B cell (primary cell): ENCODE measurements at regions not wholly inside any gene's neighbourhood (a gene's known extent, or its start where the extent isn't known, plus 50 kb on each side); places are given as distances from the start of the nearest gene placed in this dataset.

Experiments
- ATAC-seq: fragments of 200-7000 bp; cut with Tn5 transposase; one replicate; pipeline ENCODE4 v1.10.0; 2021; ENCODE audit warnings: low read depth, mild to moderate bottlenecking, moderate number of reproducible peaks, moderate library complexity
- CTCF ChIA-PET: fragments of 350-600 bp; sonication (Branson Sonifier 250); formaldehyde crosslinking; loops from one replicate; lab custom pipeline; 2021; ENCODE audit warnings: antibody characterized with exemption, inconsistent platforms; lab: Charles Lee
- POLR2A ChIA-PET: fragments of 350-600 bp; sonication (Branson Sonifier 250); formaldehyde crosslinking; loops from one replicate; lab custom pipeline; 2021; ENCODE audit warnings: antibody characterized with exemption; lab: Charles Lee
- DNase-seq: peaks from one replicate; pipeline ENCODE4 v3.0.0; 2013
- H2AFZ ChIP-seq: 2 replicates; pipeline ENCODE4 v1.6.1; 2012; ENCODE audit warnings: mild to moderate bottlenecking, low read depth, low read length; ENCODE audit not compliant: insufficient read depth, poor library complexity, severe bottlenecking
- H3K27ac ChIP-seq, 2 donors: 1 replicate in 1 of 2; 2 replicates in 1 of 2; pipeline ENCODE4 v1.5.1; 2012 to 2013; ENCODE audit warnings: low read length in 2 of 2, mild to moderate bottlenecking in 2 of 2, moderate library complexity in 1 of 2
- H3K27me3 ChIP-seq, 4 experiments: fragments of 200-600 bp in 1 of 4; sonication (generic) in 1 of 4; replicated peaks in 1 of 4; 1 replicate in 2 of 4; 2 replicates in 2 of 4; pipeline versions ENCODE4 v1.6.1 to v1.7.0; 2013 to 2016; ENCODE audit warnings: low read length in 3 of 4, mild to moderate bottlenecking in 2 of 4, mixed read lengths in 1 of 4, moderate library complexity in 1 of 4; ENCODE audit not compliant: insufficient read depth in 4 of 4, control insufficient read depth in 3 of 4; ENCODE audit errors: control extremely low read depth in 1 of 4
- H3K36me3 ChIP-seq, 2 experiments: replicated peaks in 1 of 2; 1 replicate in 1 of 2; 2 replicates in 1 of 2; pipeline versions ENCODE4 v1.6.1 to v1.7.1; 2013; ENCODE audit warnings: low read length in 1 of 2; ENCODE audit not compliant: insufficient read depth in 2 of 2, control insufficient read depth in 1 of 2; ENCODE audit errors: control extremely low read depth in 1 of 2, extremely low read depth in 1 of 2
- H3K4me1 ChIP-seq, 2 donors: fragments of 200-600 bp in 1 of 2; sonication (generic) in 1 of 2; 1 replicate in 1 of 2; 2 replicates in 1 of 2; pipeline versions ENCODE4 v1.5.1 to v1.6.1; 2013 to 2017; ENCODE audit warnings: low read length in 2 of 2; ENCODE audit not compliant: control insufficient read depth in 2 of 2, insufficient read depth in 2 of 2
- H3K4me2 ChIP-seq: replicated peaks from 2 replicates; pipeline ENCODE3; 2012; ENCODE audit warnings: mild to moderate bottlenecking, low read depth, low read length; ENCODE audit not compliant: poor library complexity, severe bottlenecking
- H3K4me3 ChIP-seq, 5 experiments: fragments of 200-600 bp in 1 of 5; sonication (generic) in 1 of 5; 1 replicate in 3 of 5; 2 replicates in 2 of 5; pipeline versions ENCODE4 v1.5.1 to v1.7.0; 2011 to 2016; ENCODE audit warnings: low read length in 4 of 5, mild to moderate bottlenecking in 4 of 5, low read depth in 2 of 5, control low read depth in 1 of 5, moderate library complexity in 1 of 5; ENCODE audit not compliant: insufficient read depth in 1 of 5; ENCODE audit errors: control extremely low read depth in 1 of 5, extremely low read depth in 1 of 5
- H3K79me2 ChIP-seq: fragments of 200-600 bp; sonication (generic); one replicate; pipeline ENCODE4 v1.6.0; 2016; ENCODE audit warnings: low read length; ENCODE audit not compliant: control insufficient read depth, insufficient read depth
- H3K9ac ChIP-seq: fragments of 200-600 bp; sonication (generic); 2 replicates; pipeline ENCODE4 v1.6.1; 2017; ENCODE audit warnings: mild to moderate bottlenecking, low read length, moderate library complexity
- H3K9me3 ChIP-seq, 3 donors: one replicate each; pipeline versions ENCODE4 v1.6.1 to v1.7.1; 2013; ENCODE audit warnings: low read length in 2 of 3; ENCODE audit not compliant: control insufficient read depth in 2 of 3, insufficient read depth in 1 of 3; ENCODE audit errors: control extremely low read depth in 1 of 3
- H4K20me1 ChIP-seq: 2 replicates; pipeline ENCODE4 v1.6.0; 2012; ENCODE audit warnings: mild to moderate bottlenecking, low read length; ENCODE audit not compliant: insufficient read depth, control insufficient read depth, poor library complexity, severe bottlenecking
- H3K27ac Mint-ChIP-seq: one replicate; pipeline ENCODE4 v1.8.0; 2021; ENCODE audit warnings: mixed read lengths
- H3K27me3 Mint-ChIP-seq: one replicate; pipeline ENCODE4 v1.8.0; 2021; ENCODE audit warnings: mixed read lengths
- H3K4me1 Mint-ChIP-seq: one replicate; pipeline ENCODE4 v1.8.0; 2021; ENCODE audit warnings: mixed read lengths
- H3K4me3 Mint-ChIP-seq: one replicate; pipeline ENCODE4 v1.8.0; 2021; ENCODE audit warnings: mixed read lengths
- H3K9me3 Mint-ChIP-seq: one replicate; pipeline ENCODE4 v1.8.0; 2022; ENCODE audit warnings: mixed read lengths; ENCODE audit not compliant: insufficient read depth
- CTCF ChIP-seq: fragments of 200-600 bp; IDR thresholded peaks from one replicate; pipeline ENCODE4 v1.8.0; 2022; ENCODE audit warnings: antibody characterized with exemption, mild to moderate bottlenecking
- EZH2 ChIP-seq: IDR thresholded peaks from 2 replicates; pipeline ENCODE4 v1.6.1; 2012; ENCODE audit warnings: borderline replicate concordance, low read depth, mild to moderate bottlenecking, moderate library complexity, low read length; ENCODE audit not compliant: insufficient read depth, poor library complexity, severe bottlenecking
- WGBS: methylation state at CpG from one replicate; pipeline ENCODE4 v1.1.5; 2013; ENCODE audit warnings: missing lambda C conversion rate; ENCODE audit not compliant: insufficient coverage; 5-methylcytosine and 5-hydroxymethylcytosine counted together
- intact Hi-C: fragments of 100-400 bp; cut with micrococcal nuclease; formaldehyde crosslinking; loops from one replicate; pipeline ENCODE4 v1.10.0; 2022

GRCh38 chr7:17721736-17722285 is 218.5 kb downstream of the SNX13 start:
- H3K27me3 Mint-ChIP-seq, result peaks cover 6% of the 10 kb centered on the region
- Histone ChIP-seq H3K27ac (no peak overlapping the region), H3K4me1 (no peaks in the 10 kb centered on the region), H3K36me3 (no peaks in the 10 kb centered on the region), H3K9me3 (no peaks in the 10 kb centered on the region), H3K9ac (no peak overlapping the region), H3K27me3 (no peaks in the 10 kb centered on the region), H2AFZ (no peak overlapping the region), H3K4me2 (no peak overlapping the region), H3K4me3 (no peak overlapping the region), H3K79me2 (no peaks in the 10 kb centered on the region), H4K20me1 (no peaks in the 10 kb centered on the region)
- H3K4me3 Mint-ChIP-seq, result no peak overlapping the region
- ChIA-PET POLR2A (no interaction called here), CTCF (no interaction called here)
- H3K9me3 Mint-ChIP-seq, result no peaks in the 10 kb centered on the region
- H3K4me1 Mint-ChIP-seq, result no peaks in the 10 kb centered on the region
- ATAC-seq (no peak), DNase-seq (no peak)
- H3K27ac Mint-ChIP-seq, result no peak overlapping the region
- intact Hi-C loops, result no loop called here
- TF ChIP-seq EZH2 (no peak), CTCF (no peak)

GRCh38 chr7:17722798-17723197 is 217.5 kb downstream of the SNX13 start:
- Mint-ChIP-seq H3K27me3 (peaks cover 6% of the 10 kb centered on the region), H3K9me3 (no peaks in the 10 kb centered on the region)
- no peaks in the 10 kb centered on the region for H3K27me3 ChIP-seq

More at GRCh38 chr7:17722798-17723197, 217.5 kb downstream of the SNX13 start:
- H3K27ac ChIP-seq, result no peak overlapping the region
- H3K4me2 ChIP-seq, result no peak overlapping the region
- no peaks in the 10 kb centered on the region for H3K4me1 ChIP-seq
- H3K9me3 ChIP-seq, result no peaks in the 10 kb centered on the region
- H3K4me1 Mint-ChIP-seq, result no peaks in the 10 kb centered on the region
- POLR2A ChIA-PET, result no interaction called here
- H3K4me3 Mint-ChIP-seq, result no peak overlapping the region
- H2AFZ ChIP-seq, result no peak overlapping the region
- no peak overlapping the region for H3K4me3 ChIP-seq
- no peak overlapping the region for H3K27ac Mint-ChIP-seq
- no peaks in the 10 kb centered on the region for H3K36me3 ChIP-seq
- H3K9ac ChIP-seq, result no peak overlapping the region
- TF ChIP-seq EZH2 (no peak), CTCF (no peak)
- no peaks in the 10 kb centered on the region for H3K79me2 ChIP-seq
- intact Hi-C loops, result no loop called here
- WGBS, result 100% methylated on average over 2 of the region's 2 CpGs
- no peaks in the 10 kb centered on the region for H4K20me1 ChIP-seq
- DNase-seq (no peak), ATAC-seq (no peak)
- CTCF ChIA-PET, result no interaction called here
